ENCODE measurements at regions not wholly inside any gene's neighbourhood (a gene's known extent, or its start where the extent isn't known, plus 50 kb on each side); places are given as distances from the start of the nearest gene placed in this dataset.

DNA sequence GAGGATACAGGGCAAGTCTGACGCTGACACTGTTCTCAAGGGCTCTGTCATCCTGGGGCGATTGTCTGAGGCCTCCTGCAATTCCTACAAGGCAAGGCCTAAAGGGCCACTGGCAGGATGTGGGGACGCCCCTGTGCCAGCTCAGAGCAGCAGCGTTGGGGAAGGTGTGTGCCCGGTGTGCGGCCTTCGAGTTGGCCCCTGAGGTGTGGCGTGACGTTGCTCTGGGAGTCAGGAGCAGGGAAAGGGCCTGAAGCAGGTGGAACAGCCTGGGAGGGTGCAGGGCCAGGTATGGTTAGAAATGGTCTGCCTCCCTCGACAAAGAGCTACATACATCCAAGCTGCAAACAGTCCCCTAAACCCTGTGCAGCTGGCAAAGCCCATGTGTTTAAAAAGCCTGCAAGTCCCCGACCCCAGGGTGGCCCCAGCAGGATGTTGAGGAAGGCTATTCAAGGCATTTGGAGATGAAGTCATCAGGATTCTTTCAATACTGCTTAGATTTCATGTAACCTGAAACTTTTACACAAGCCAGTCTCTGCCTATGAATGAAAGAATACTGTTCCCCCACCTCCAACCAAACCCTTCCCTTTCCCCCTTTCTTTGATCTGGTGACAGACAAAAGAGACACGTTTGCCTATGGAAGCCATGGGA is 142.5 kb upstream of the TNS3 start:
- DNase-seq = no peak

DNA sequence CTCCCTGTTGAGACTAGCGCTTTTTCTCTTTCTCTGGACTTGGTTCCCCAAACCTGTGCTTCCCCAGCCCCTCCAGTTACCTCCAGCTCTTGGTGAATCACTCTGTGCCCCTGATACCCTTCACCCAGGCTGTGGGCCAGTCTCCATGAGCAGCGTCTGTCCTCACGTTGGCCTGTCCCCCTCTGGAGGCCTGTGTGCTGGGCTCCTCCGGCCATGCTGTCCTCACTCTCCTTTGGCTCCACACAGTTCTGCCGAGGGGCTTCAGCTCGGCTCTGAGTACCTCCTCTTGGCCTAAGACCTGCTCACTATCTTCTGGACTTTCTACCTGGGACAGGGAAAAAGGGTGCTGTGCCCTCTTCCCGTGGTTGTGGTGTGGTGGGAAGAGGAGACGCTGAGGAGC is 140.2 kb upstream of the TNS3 start:
- DNase-seq = no peak

DNA sequence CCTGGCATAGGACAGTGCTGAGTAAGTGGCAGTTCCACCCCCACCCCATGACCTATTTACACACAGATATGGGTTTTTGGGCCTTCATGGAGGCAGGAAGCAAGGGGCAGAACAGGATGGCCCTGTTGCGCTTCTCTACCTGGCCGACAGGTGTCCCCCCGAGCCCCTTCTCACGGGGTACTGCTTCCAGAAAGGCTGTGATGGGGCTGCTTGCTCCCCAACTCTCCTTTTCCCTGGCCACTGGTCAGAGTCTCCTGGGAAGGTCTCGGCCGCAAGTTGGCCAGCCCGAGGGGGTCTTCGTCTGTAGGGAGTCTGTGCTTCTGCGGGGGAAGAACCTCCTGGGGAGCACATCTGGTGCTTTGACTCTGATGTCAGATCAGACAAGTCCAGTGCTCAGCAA is 139.8 kb upstream of the TNS3 start:
- no peak for DNase-seq

DNA sequence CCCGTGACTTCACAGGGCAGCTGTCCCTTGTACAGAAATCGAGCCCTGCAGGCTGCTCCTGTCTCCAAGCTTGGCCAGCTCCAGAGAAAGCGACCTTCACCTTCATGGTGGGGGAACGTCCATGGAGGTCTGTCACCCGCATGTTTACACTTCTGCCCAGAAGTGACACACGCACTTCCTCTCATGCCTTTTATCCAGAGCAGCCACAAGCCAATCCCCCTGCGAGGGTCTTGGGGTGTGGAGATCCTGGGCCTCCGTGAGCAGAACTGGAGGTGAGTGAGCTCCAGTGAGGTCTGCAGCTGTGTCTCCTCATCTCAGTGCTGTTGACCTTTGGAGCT is 139.0 kb upstream of the TNS3 start:
- DNase-seq = no peak

DNA sequence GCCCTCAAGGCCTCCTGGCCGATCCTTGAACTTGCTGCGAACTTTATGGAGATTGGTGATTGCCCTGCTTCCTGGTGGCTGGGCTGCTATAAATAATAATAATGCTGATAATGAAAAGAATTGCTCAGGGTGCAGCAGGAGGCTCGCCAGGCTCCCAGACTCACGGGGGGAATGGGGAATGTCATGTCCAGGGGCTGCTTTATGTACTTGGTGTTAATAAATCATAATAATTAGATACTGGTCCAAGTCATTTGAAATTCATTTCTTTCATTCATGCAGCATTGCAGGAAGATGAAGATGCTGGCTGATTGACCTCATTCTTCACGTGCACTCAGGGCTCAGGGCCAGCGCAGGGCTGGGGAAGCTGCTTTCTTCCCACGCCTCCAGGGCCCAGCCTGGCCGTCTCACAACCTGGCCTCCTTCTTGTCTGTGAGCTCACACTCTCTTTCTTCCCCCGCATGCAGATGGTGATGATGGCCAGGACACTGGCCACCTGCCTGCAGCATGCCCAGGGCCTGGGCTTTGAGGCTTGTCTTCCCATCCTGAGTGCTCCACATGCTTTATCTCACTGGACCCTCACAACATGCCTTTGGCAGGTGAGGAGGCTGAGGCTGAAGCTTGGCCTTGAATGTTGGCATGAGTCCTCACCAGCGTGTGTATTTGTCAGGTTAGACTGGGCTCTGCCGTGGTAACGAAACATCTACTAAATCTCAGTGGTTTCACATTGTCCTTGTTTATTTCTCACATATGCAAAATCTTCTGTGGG is 138.4 kb upstream of the TNS3 start:
- peak; percentile 63 for DNase-seq

DNA sequence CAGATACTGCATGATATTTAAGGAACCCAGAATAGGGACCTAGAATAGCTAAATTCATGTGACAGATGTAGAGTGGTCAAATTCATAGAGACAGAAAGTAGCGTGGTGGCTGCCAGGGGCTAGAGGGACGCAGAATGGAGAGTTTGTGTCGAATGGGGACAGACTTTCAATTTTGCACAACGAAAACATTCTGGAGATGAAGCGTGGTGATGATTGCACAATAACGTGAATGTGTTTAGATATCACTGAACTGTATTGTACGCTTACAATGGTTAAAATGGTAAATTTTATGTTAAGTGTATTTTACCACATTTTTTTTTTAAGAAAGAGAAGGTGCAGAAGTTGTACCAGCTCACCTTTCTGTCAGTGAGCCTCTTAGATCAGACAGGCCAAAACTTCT is 137.8 kb upstream of the TNS3 start:
- DNase-seq = no peak

DNA sequence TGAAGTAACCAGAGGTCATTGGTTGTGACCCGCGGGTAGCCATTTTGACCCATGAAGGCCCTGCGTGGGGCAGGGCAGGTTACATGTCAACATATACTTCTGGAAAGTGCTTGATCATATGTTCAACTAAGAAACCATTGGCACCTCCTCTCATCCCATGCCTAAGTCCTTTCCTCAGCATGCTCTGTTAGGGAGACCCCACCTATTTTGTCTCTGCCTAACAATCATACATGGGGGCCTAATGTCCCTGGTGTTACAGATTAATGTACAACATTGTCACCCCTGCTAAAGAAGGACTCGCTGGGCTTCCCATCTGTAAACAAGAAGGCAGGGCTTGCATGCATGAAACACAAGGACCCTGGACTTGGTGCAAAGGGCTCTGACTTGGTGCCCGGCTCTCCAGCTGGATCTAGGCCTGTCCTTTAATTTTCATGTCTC is 133.7 kb upstream of the TNS3 start:
- DNase-seq = no peak

DNA sequence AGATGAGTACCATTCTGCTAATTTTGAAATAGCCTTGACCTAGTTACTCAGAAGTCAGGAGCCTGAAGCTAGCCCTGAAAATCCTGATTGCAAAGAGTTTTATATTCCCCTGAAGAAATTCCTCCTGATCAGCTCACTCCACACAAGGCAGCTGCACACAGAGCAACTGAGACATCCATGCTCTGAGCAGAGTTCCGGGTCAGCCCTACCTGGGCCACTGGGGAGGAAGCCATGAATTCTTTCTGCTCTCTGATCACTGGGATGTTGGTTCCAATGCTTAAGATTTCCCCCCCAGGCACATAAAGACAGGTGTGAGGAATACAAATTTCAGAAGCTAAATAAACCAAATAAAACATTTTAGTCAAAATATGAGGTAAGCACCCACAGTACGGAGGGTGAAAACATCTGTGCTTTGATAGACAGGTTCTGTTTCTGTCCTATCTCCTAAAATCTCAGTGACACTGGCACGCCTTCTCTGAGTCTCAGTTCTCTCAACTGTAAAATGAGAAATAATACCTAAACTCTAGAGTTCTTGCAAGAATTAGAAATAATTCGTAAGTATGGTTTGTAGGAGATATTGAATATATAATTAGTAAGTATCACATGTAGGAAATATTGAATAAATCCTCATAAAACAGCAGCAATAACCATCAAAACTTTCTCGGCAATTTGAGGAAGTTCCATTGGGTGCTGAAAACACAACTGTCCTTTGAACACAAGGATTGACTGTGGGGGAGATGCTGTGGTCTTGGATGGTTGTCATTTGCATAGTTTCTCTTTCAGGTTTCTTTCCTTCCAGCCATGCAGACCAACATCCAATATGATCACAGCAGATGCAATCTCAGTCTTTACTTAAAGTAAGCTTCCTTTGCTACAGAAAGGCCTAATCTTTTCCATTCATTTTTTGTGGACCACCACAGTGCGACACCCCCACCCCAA is 133.0 kb upstream of the TNS3 start:
- no peak for DNase-seq

DNA sequence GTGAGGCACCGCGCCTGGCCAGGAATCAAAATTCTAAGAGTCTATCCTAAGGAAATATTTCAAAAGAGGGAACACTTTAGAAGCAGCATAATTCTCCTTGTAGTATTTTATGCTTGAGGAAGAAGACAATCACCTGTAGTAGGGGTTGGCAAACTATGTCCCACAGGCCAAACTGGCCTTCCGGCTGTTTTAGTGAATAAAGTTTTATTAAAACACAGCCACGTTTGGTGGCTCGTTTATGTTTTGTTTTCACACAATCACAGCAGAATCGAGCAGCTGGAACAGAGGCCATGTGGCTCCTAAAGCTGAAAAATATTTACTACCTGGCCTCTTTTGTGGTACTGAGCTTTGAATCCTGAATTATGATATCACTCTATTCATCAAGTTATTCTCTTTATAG is 131.7 kb upstream of the TNS3 start:
- no peak for DNase-seq

DNA sequence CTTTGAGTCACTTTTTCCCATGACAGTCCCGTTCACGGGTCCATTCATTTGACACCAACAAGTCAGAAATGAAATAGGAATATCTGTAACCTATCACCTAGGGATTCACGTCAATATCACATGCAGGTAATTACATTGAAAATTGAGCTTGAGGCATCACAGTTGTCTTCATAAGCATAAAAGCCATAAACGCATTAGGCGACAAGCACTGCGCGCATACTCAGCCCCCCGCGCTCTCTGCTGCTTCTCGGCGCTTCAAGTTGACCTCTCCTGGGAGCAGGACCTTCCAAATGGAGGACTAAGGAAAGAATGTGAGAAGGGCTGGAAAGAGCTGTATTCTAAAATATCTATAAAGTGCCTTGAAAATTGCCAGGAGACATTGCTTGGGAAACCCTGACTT is 130.5 kb upstream of the TNS3 start:
- no peak for DNase-seq

DNA sequence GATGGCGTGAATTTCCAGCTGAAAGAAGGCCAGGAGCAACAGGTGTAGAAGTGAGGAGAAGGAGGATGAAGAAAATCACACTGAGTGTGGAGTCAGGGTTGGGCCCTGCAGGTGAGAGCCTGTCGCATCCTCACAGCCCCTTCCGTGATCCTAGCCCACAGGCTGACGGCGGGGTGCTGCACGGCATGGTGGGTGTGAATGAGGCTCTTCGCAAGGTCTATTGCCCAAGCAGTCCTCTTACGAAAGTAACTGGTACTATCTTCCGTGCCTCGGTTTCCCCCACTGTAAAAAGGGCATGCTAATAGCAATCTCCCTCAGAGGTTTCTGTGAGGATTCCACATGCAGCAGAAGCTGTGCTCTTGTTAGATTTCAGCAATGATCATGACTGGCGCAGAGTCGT is 129.9 kb upstream of the TNS3 start:
- DNase-seq = no peak

DNA sequence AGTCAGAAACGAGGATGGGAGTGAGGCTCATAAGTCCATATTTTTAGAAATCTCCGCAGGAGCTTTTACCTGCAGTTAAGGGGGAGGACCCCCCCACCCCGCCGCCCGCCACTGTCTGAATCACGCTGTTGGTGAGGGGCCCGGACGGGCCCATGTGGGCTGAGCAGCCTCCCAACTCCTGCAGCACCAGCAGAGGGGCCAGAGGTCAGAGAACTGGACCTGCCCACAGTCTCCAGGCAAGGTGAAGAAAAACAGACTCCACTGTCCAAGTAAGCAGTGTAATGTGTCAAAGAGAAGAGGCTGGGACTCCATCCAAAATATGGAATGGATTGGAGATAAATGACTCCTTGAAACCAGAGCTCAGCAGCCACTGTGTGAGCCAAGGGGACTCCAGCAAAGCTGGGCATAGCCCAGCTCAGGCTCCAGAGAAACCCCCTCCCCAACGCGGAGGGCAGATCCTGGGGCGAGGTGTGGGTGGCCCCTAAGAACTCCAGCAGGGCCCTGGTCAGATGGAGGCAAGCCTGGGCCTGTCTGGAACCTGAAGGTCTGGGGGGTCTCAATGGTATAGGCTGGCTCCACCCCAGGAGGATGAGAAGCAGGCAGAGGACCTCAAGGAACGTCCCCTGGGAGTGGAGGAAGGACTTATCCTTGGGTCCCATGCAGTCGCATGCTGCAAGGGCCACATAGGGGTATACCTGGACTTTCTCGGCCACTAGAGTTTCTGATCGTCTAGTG is 128.5 kb upstream of the TNS3 start:
- DNase-seq = no peak

DNA sequence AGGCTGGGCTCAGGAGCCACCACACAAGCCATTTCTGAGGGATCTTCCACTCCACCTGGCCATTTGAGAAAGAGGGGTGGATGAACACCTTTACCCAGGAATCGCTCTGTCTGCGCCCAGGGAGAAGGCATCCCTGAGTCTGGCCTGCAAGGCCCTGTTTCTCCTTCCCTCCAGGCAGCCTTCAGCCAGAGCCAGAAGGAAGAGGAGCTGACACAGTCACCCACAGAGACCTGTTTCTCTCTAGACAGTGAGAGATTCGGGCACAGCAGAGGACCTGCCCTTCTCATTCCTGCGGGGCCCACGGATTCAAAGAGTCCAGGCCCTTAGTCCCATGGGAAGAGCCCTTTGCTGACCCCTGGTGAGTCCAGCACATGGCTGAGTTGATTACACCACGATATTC is 127.5 kb upstream of the TNS3 start:
- DNase-seq = no peak

DNA sequence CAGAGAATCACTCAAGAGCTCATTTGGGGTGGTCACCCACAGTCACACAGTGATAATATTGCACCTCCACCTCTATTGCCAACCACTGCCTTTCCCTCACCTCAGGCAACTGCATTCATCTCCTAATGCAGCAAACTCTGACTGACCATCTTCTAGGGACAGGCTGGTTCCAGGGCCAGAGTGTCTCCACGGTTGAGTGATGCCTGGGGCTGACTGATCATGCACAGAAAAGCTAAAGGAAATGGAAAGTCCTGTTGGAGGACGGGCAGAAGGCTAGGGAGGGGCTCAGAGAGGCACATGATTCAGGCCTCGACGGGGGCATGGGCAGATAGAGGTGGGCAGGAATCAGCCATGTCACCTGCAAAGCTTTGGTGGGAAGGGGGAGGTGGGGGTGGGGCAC is 127.1 kb upstream of the TNS3 start:
- no peak for DNase-seq

DNA sequence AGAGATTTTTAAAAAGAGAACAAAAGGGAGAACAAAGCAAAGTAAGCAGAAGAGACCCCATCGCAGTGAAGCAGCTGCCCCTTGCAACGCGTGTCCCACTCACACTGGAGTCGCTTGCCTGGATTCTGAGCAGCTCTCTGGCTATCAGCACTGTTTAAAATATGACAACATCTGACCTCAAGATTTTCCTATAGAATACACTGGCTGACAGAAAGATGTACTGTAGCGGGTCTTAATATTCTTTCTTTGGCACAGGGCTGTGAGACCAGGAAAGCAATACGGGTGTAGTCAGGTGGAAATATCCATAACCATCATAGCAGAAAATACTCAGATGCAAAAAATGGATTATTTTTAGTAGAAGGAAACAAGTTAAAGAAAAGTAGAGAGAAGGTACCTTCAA is 125.7 kb upstream of the TNS3 start:
- DNase-seq = no peak

DNA sequence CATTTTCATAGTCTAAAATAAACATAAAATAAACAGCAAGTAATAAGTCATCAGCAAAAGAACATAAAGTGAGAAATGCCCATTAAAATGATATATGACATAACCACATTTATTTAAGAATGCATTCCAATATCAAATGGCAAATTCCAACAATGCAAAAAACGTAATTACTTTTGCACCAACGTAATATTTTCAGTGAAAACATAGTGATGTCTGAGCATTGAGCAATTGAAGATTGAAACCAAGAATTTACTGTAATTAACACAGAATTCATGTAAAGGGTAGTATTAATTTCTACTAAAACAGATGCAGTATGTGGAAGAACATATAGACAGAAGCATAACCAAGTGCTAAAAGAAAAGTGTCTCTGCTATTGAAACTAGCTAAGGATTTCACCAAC is 123.0 kb upstream of the TNS3 start:
- no peak for DNase-seq

DNA sequence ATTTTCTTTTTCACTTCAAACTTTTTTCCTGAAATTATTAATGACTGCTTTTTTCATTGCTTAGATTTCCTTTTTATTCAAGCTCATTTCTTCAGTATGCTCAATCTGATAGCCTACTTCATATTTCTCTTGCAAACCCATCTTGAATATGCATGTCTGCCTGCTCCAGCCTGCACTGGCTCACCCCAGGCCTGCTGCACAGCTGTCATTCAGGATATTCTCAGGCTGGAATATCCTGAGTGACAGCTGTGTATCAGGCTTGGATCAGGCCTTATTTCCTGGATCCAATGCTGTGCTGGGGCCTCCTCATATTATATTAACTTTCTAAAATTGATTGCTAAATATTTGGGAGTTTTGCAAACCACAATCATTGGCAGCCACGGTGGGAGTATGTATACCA is 120.2 kb upstream of the TNS3 start:
- no peak for DNase-seq

DNA sequence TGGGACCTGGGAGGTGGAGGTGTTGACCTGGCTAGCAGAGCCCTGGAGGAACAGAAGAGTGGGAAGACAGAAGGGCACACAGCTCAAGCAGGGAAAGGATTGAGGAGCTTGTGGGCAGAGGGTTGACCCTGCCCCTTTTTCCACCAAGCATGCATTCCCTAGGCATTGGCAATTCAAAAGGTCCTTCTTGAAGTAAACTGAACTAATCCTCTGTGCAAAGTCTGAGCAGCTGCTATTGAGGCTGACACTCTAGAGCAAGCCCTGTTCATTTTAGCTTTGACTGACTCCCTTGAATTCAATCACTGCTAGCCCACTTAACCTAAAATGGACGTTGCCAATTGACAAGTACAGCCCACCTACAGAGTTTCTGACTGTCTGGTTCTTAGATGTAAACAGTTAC is 116.5 kb upstream of the TNS3 start:
- DNase-seq = no peak

DNA sequence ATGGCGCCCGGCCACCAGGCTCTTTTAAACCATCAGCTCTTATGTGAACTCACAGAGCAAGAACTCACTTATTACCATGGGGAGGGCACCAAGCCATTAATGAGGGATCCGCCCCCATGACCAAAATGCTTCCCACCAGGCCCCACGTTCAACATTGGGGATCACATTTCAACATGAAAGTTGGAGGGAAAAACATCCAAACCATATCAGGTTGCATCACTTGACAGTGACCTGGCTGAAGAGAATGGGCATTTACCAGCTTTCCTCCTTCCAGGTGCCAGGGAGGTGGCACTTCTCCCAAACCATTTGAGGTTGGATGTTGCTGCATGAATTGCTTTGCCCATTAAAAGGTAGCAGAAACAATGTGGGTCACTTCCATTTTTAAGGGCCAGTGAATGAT is 115.6 kb upstream of the TNS3 start:
- no peak for DNase-seq

DNA sequence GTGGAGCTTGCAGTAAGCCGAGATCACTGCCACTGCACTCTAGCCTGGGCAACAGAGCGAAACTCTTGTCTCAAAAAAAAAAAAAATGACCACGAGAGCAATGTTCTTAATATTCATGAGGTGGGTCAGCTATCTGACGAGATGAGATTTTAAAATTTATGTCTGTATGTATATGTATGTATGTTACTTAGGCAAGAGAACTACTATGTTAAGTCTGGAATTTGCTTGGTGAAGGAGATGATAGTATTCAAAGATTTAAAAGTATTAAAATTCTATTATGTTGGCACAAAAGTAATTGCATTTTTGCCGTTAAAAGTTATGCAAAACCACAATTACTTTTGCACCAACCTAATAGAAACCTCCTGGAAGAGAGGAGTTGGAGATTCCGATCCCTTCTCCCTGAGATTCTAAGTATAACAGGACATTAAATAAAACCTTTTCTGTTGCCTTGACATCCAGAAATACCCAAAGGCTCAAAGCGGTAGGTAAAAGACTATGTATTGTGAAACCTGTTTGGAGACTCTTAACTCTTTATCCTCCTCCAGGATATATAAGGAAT is 114.3 kb upstream of the TNS3 start:
- DNase-seq = no peak

DNA sequence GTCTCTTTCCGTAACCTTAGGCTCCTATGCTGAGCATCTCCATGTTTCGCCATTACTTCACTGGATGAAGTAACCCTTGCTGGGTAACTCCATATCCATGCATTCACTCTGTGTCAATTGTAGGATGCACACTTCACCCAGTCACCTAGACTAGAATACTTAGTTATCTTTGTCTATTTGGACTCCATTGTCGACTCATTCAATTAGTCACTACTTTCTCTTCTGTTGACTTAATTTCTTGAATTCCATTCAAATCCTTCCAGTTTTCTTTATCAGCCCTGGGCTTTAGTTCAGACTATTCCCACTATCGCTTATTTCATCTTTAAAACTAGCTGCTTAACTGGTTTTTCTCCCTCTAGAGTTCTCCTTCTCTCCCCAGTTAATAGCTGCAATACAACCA is 111.3 kb upstream of the TNS3 start:
- DNase-seq = no peak

DNA sequence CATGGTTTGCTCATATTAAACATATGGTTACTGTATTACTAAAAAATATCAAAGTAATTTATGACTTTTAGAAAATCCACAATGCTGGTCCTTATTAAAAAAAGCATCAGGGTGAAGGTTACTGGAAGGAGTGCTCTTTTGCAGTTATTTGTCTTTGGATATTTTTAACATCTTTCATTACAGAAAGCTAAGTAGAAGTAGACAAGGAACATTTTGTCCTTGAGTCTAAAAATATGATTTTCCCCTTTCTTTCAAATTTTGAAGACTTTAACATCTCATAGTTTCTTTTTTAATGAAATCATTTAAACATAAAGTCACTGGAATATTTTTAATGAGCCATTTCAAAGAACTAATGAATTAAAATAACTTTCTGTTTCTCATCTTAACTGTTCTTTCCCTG is 110.1 kb upstream of the TNS3 start:
- DNase-seq = no peak

Measured in retina (tissue), 1 donor.